Cardiac fibroblast (primary cell): ENCODE measurements at regions not wholly inside any gene's neighbourhood (a gene's known extent, or its start where the extent isn't known, plus 50 kb on each side); places are given as distances from the start of the nearest gene placed in this dataset.
A peak's percentile ranks its signal among the peaks of the same experiment; 100 is the strongest.

Experiments used
- DNase-seq, 2 donors: peaks; one replicate each; pipeline versions ENCODE4 v3.0.0 to v3.0.0-alpha.2; 2010; ENCODE audit warnings: low read depth in 2 of 2
- H3K4me3 ChIP-seq, 2 donors: replicated peaks in 1 of 2; 1 replicate in 1 of 2; 2 replicates in 1 of 2; pipeline ENCODE4 v1.5.1; 2011; ENCODE audit warnings: low read depth in 2 of 2, low read length in 2 of 2, mild to moderate bottlenecking in 2 of 2, moderate library complexity in 1 of 2
- TF ChIP-seq, protein P1 (sequence below): IDR thresholded peaks from one replicate; pipeline ENCODE4 v1.5.1; 2011; ENCODE audit warnings: low read depth, mild to moderate bottlenecking, low read length, inconsistent platforms

- H3K4me3 ChIP-seq, result no peak overlapping the region
- no peak for DNase-seq
- TF ChIP-seq, protein P1, sequence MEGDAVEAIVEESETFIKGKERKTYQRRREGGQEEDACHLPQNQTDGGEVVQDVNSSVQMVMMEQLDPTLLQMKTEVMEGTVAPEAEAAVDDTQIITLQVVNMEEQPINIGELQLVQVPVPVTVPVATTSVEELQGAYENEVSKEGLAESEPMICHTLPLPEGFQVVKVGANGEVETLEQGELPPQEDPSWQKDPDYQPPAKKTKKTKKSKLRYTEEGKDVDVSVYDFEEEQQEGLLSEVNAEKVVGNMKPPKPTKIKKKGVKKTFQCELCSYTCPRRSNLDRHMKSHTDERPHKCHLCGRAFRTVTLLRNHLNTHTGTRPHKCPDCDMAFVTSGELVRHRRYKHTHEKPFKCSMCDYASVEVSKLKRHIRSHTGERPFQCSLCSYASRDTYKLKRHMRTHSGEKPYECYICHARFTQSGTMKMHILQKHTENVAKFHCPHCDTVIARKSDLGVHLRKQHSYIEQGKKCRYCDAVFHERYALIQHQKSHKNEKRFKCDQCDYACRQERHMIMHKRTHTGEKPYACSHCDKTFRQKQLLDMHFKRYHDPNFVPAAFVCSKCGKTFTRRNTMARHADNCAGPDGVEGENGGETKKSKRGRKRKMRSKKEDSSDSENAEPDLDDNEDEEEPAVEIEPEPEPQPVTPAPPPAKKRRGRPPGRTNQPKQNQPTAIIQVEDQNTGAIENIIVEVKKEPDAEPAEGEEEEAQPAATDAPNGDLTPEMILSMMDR, result no peak
Measured at GRCh38 chrX:79266702-79267101, 100.4 kb downstream of the ITM2A start.

GRCh38 chrX:79263550-79263949 lies 103.6 kb downstream of the ITM2A start:
- DNase-seq, result no peak
- TF ChIP-seq, protein P1, result no peak

DNA sequence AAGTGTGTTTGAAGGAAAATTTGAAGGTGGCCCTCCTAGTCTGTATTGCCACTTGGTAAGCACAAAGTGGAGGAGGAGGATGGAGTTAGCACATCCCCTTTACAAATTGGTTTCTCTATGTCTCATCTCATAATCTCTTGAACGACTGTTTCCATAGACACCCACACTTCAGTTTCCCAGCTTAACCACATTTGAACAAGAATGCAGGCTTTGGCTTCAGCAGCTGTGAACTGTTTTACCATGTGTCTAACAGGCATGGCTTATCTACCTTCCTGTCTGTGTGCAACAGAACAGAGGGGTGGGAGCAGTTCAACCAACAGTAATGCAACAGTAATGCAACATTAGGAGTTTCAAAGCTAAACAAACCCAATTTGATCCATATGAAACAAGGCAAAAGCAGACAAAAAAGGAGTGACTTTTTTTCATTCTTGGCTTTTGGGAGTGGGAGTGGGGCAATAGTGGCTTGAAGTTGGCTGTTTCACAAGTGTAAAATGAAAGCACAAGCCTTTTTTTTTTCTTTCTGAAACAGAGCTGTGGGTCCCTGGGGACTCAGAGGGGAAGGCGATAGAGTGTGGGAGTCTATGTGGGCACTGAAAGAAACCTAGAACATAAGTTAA lies 108.0 kb downstream of the ITM2A start:
- H3K4me3 ChIP-seq, result no peak overlapping the region
- TF ChIP-seq, protein P1, result no peak
- peak in 1 of 2 donors; percentile 43 for DNase-seq

More at GRCh38 chrX:79263550-79263949, 103.6 kb downstream of the ITM2A start:
- H3K4me3 ChIP-seq, result no peak overlapping the region

GRCh38 chrX:79243691-79244090 lies 99.2 kb downstream of the GPR174 start:
- no peak for DNase-seq
- H3K4me3 ChIP-seq, result no peak overlapping the region
- TF ChIP-seq, protein P1, result no peak

DNA sequence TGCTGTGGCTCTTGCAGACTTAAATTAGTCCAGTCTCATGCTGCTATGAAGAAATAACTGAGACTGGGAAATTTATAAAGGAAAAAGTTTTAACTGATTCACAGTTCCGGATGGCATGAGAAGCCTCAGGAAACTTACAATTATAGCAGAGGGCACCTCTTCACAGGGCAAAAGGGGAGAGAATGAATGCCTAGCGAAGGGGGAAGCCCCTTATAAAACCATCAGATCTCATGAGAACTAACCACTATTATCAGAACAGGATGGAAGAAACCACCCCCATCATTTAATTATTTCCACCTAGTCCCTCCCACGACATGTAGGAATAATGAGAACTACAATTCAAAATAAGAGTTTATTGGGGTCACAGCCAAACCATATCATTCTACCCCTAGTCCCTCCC lies 91.4 kb downstream of the GPR174 start:
- DNase-seq, result no peak
- TF ChIP-seq, protein P1, result no peak
- H3K4me3 ChIP-seq, result no peak overlapping the region

DNA sequence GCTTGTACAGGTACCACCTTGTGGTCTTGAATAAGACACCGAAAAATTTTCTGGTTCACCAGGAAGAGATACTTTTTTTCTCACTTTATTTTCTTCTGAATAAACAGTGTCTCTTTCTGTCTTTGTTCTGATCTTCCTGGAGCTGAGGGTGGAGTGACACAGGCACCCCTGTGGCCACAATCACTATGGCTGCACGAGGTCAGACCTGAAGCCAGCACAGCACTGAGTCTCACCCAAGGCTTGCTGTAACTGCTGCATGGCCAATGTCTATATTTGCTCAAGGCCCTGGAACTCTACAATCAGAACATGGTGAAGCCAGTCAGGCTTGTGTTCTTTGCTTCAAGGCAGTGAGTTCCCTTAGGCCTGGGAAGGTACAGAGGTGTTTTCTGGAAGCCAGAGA lies 87.2 kb downstream of the GPR174 start:
- DNase-seq, result no peak
- TF ChIP-seq, protein P1, result no peak
- H3K4me3 ChIP-seq, result no peak overlapping the region
